ENCODE measurements at regions not wholly inside any gene's neighbourhood (a gene's known extent, or its start where the extent isn't known, plus 50 kb on each side); places are given as distances from the start of the nearest gene placed in this dataset.
A peak's percentile ranks its signal among the peaks of the same experiment; 100 is the strongest.

DNA sequence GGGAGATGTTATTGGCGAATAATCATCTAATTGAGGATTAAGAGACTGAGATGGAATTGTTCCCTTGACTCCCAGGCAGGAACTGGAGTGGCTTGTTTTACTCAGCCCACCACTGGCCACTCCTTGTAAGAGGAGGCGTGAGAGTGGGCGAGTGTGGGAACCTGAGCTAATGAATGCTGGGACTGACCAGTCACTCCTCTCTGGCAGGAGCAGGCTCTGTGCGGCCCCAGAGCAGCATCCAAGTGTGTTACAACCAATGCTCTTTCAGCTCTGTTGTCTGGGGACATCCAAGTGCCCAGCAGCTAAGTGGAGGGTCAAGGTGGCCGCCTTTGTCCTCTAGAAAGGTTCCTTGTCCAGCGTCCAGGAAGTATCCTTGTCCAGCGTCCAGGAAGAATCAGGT lies 739.9 kb downstream of the CDH8 start:
- DNase-seq, result no peak
- Histone ChIP-seq H3K27ac (ENCODE audit: low read depth in 1 of 3, low read length in 2 of 3) (no peak overlapping the region), H3K9me3 (ENCODE audit: control insufficient read depth in 2 of 2, insufficient read depth in 1 of 2, low read depth in 1 of 2, low read length in 1 of 2) (no peaks in the 10 kb centered on the region), H3K4me3 (ENCODE audit: low read depth in 1 of 3, low read length in 3 of 3) (no peak overlapping the region), H3K36me3 (ENCODE audit: control insufficient read depth in 3 of 3, insufficient read depth in 2 of 3, low read depth in 1 of 3, low read length in 3 of 3) (no peaks in the 10 kb centered on the region), H3K4me1 (ENCODE audit: control insufficient read depth in 3 of 3, insufficient read depth in 2 of 3, low read depth in 1 of 3, low read length in 2 of 3) (no peaks in the 10 kb centered on the region), H3K27me3 (ENCODE audit: control insufficient read depth in 3 of 3, insufficient read depth in 3 of 3, low read length in 3 of 3) (no peaks in the 10 kb centered on the region)
- no peak for FAIRE-seq
- 83 to 85% (median 84%) methylated on average over 7 of the region's 7 CpGs for WGBS, 3 donors

DNA sequence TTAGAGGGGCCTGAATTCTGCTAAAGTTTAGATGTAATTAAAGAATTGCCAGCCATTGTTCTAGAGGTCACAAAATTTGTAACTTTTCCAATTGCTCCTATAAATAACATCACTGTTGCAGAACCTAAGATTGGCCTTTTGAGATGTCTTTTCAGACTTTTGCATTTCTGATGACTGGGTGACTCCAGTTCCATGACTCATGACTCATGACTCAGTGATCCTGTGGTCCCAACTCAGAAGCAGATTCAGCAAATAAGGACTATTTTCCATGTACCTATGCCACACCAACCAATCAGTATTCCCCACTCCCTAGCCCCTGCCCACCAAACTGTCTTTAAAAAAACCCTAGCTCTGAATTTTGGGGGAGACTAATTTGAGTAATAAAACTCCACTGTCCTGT lies 740.9 kb downstream of the CDH8 start:
- no peaks in the 10 kb centered on the region for H3K27me3 ChIP-seq (ENCODE audit: control insufficient read depth in 3 of 3, insufficient read depth in 3 of 3, low read length in 3 of 3)
- H3K4me3 ChIP-seq (ENCODE audit: low read depth in 1 of 3, low read length in 3 of 3), result no peak overlapping the region
- no peak for FAIRE-seq
- no peaks in the 10 kb centered on the region for H3K36me3 ChIP-seq (ENCODE audit: control insufficient read depth in 3 of 3, insufficient read depth in 2 of 3, low read depth in 1 of 3, low read length in 3 of 3)
- no peak overlapping the region for H3K27ac ChIP-seq (ENCODE audit: low read depth in 1 of 3, low read length in 2 of 3)
- DNase-seq, result no peak
- no peaks in the 10 kb centered on the region for H3K4me1 ChIP-seq (ENCODE audit: control insufficient read depth in 3 of 3, insufficient read depth in 2 of 3, low read depth in 1 of 3, low read length in 2 of 3)
- H3K9me3 ChIP-seq (ENCODE audit: control insufficient read depth in 2 of 2, insufficient read depth in 1 of 2, low read depth in 1 of 2, low read length in 1 of 2), result no peaks in the 10 kb centered on the region

DNA sequence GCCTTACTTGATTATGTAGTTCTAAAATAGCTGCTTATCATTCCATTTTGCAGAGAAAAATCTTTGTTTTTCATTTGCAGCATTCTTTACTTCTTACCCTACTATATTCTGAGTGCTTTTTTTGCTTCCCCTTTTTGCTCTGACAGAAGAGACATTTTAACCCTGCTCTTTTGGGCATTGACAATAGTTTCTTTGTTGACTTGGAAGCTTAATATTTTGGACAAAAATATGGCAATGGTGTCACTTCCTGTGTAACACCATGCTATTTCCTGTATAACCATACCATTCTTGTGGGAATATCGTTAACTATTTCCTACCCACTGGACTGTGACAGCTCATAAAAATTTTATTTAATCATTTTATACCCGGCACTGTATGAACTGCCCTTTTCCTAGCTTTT lies 747.1 kb downstream of the CDH8 start:
- H3K9me3 ChIP-seq (ENCODE audit: control insufficient read depth in 2 of 2, insufficient read depth in 1 of 2, low read depth in 1 of 2, low read length in 1 of 2), result no peaks in the 10 kb centered on the region
- H3K27ac ChIP-seq (ENCODE audit: low read depth in 1 of 3, low read length in 2 of 3), result no peak overlapping the region
- DNase-seq (no peak), FAIRE-seq (no peak)
- no peaks in the 10 kb centered on the region for H3K27me3 ChIP-seq (ENCODE audit: control insufficient read depth in 3 of 3, insufficient read depth in 3 of 3, low read length in 3 of 3)
- no peak overlapping the region for H3K4me3 ChIP-seq (ENCODE audit: low read depth in 1 of 3, low read length in 3 of 3)
- no peaks in the 10 kb centered on the region for H3K36me3 ChIP-seq (ENCODE audit: control insufficient read depth in 3 of 3, insufficient read depth in 2 of 3, low read depth in 1 of 3, low read length in 3 of 3)
- no peaks in the 10 kb centered on the region for H3K4me1 ChIP-seq (ENCODE audit: control insufficient read depth in 3 of 3, insufficient read depth in 2 of 3, low read depth in 1 of 3, low read length in 2 of 3)
- 45 to 62% (median 51%) methylated on average over 2 of the region's 2 CpGs for WGBS, 3 donors

DNA sequence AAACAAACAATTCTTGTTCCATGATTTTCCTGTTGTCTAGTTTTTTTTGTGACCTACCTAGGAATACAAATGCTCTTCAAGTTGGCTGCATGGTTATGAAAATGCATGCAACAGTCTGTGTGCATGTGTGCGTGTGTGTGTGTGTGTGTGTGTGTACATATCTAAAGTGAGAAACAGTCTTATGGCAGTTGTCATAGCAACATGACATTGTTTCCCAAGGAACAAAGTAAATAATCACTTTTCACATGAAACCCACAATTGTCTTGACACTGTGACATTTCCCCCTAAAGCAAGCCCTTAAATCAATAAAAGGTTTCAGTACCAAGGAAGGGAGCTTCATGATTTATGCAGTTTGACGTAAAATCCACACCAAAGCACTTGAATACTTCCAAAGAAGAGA lies 758.4 kb downstream of the CDH8 start:
- WGBS, 3 donors, result 46 to 62% (median 48%) methylated on average over 2 of the region's 2 CpGs
- Histone ChIP-seq H3K27me3 (ENCODE audit: control insufficient read depth in 3 of 3, insufficient read depth in 3 of 3, low read length in 3 of 3) (no peaks in the 10 kb centered on the region), H3K9me3 (ENCODE audit: control insufficient read depth in 2 of 2, insufficient read depth in 1 of 2, low read depth in 1 of 2, low read length in 1 of 2) (peaks cover 0 to 3% of the 10 kb centered on the region in 2 donors), H3K27ac (ENCODE audit: low read depth in 1 of 3, low read length in 2 of 3) (no peak overlapping the region), H3K4me1 (ENCODE audit: control insufficient read depth in 3 of 3, insufficient read depth in 2 of 3, low read depth in 1 of 3, low read length in 2 of 3) (no peaks in the 10 kb centered on the region), H3K36me3 (ENCODE audit: control insufficient read depth in 3 of 3, insufficient read depth in 2 of 3, low read depth in 1 of 3, low read length in 3 of 3) (no peaks in the 10 kb centered on the region), H3K4me3 (ENCODE audit: low read depth in 1 of 3, low read length in 3 of 3) (no peak overlapping the region)
- FAIRE-seq, result no peak
- no peak for DNase-seq

DNA sequence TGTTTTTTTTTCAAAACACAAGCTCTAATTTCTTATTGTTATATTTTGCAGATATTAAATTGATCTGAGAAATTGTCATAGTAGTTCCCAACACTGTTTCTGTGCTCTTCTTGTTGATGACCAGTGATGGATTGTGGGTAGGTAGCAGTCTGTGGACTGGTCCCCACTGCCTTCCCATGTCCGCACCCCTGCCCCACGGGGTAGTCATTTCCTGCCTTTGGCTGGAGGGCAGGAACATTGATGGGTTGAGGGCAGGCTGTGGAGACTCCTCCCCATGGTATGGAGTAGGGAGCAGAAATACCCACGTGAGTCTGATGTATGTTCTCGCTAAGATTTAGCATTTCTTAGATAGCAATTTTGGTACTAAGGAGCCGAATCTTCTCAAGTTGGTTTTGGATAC lies 762.0 kb downstream of the CDH8 start:
- WGBS, 3 donors, result 84 to 87% (median 86%) methylated on average over 5 of the region's 5 CpGs

DNA sequence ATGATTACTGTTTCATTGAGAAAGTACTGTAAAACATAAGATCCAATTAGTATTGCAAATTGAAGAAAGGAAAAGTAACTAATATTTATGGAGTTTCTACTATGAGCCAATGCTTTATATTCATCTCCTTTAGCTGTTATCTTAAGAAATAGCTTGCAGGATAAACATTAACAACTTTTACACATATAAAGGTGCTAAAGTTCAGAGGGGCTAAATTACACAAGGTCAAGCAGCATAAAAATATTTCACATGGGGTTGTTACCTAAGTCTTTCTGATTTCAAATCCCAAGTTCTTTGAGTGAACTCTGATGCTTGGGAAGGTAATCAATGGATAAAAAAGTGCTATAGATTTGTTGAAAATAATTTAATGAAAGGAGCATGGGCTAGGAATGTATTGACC lies 765.5 kb downstream of the CDH8 start:
- FAIRE-seq (no peak), DNase-seq (peak in 1 of 2 donors; percentile 55)

More for the DNA sequence above, 762.0 kb downstream of the CDH8 start:
- DNase-seq (no peak), FAIRE-seq (no peak)
- H3K4me1 ChIP-seq (ENCODE audit: control insufficient read depth in 3 of 3, insufficient read depth in 2 of 3, low read depth in 1 of 3, low read length in 2 of 3), result no peaks in the 10 kb centered on the region
- no peaks in the 10 kb centered on the region for H3K36me3 ChIP-seq (ENCODE audit: control insufficient read depth in 3 of 3, insufficient read depth in 2 of 3, low read depth in 1 of 3, low read length in 3 of 3)
- H3K4me3 ChIP-seq (ENCODE audit: low read depth in 1 of 3, low read length in 3 of 3), result no peak overlapping the region
- H3K27me3 ChIP-seq (ENCODE audit: control insufficient read depth in 3 of 3, insufficient read depth in 3 of 3, low read length in 3 of 3), result no peaks in the 10 kb centered on the region
- H3K9me3 ChIP-seq (ENCODE audit: control insufficient read depth in 2 of 2, insufficient read depth in 1 of 2, low read depth in 1 of 2, low read length in 1 of 2), result peaks cover 0 to 3% of the 10 kb centered on the region in 2 donors
- no peak overlapping the region for H3K27ac ChIP-seq (ENCODE audit: low read depth in 1 of 3, low read length in 2 of 3)

DNA sequence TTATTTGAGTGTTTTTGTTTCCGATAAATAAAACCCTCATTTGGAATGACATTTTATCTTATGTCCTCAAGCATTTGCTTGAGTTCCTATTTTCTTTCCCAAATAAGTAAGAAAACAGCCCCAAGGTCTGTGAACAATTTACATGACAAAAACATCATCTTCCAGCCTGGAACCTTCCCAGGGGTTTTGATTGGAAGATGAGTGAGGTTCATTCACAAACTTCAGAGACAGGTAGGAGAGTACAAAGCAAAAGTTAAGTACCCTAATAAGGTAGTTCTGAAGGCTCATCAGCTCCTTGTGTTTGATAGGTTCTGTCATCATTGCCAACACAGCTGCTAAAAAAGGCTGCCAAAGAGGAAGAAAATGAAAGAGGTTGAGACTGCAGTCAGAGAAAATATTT lies 772.8 kb downstream of the CDH8 start:
- Histone ChIP-seq H3K27me3 (ENCODE audit: control insufficient read depth in 3 of 3, insufficient read depth in 3 of 3, low read length in 3 of 3) (no peaks in the 10 kb centered on the region), H3K9me3 (ENCODE audit: control insufficient read depth in 2 of 2, insufficient read depth in 1 of 2, low read depth in 1 of 2, low read length in 1 of 2) (no peaks in the 10 kb centered on the region), H3K36me3 (ENCODE audit: control insufficient read depth in 3 of 3, insufficient read depth in 2 of 3, low read depth in 1 of 3, low read length in 3 of 3) (no peaks in the 10 kb centered on the region), H3K4me1 (ENCODE audit: control insufficient read depth in 3 of 3, insufficient read depth in 2 of 3, low read depth in 1 of 3, low read length in 2 of 3) (no peaks in the 10 kb centered on the region), H3K4me3 (ENCODE audit: low read depth in 1 of 3, low read length in 3 of 3) (no peak overlapping the region), H3K27ac (ENCODE audit: low read depth in 1 of 3, low read length in 2 of 3) (no peak overlapping the region)
- DNase-seq (no peak), FAIRE-seq (no peak)
- 90 to 99% (median 97%) methylated on average over 1 of the region's 1 CpG for WGBS, 3 donors

More for the DNA sequence above, 765.5 kb downstream of the CDH8 start:
- H3K27me3 ChIP-seq (ENCODE audit: control insufficient read depth in 3 of 3, insufficient read depth in 3 of 3, low read length in 3 of 3), result no peaks in the 10 kb centered on the region
- H3K4me3 ChIP-seq (ENCODE audit: low read depth in 1 of 3, low read length in 3 of 3), result no peak overlapping the region
- no peaks in the 10 kb centered on the region for H3K4me1 ChIP-seq (ENCODE audit: control insufficient read depth in 3 of 3, insufficient read depth in 2 of 3, low read depth in 1 of 3, low read length in 2 of 3)
- no peaks in the 10 kb centered on the region for H3K9me3 ChIP-seq (ENCODE audit: control insufficient read depth in 2 of 2, insufficient read depth in 1 of 2, low read depth in 1 of 2, low read length in 1 of 2)
- H3K36me3 ChIP-seq (ENCODE audit: control insufficient read depth in 3 of 3, insufficient read depth in 2 of 3, low read depth in 1 of 3, low read length in 3 of 3), result no peaks in the 10 kb centered on the region
- no peak overlapping the region for H3K27ac ChIP-seq (ENCODE audit: low read depth in 1 of 3, low read length in 2 of 3)

DNA sequence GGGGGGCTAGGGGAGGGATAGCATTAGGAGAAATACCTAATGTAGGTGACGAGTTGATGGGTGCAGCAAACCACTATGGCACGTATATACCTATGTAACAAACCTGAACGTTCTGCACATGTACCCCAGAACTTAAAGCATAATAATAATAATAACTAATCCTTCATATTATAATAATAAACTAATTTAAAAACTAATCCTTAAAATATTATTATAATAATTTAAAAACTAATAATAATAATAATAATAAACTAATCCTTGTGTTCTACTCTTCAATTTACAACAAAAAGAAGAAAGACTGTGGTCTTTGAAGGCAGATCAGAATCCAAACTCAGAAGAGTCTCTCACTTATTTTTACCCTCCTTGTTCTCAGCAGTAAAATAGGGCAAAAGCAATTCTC lies 774.9 kb downstream of the CDH8 start:
- no peak for DNase-seq
- no peak for FAIRE-seq
- H3K4me3 ChIP-seq (ENCODE audit: low read depth in 1 of 3, low read length in 3 of 3), result no peak overlapping the region
- H3K9me3 ChIP-seq (ENCODE audit: control insufficient read depth in 2 of 2, insufficient read depth in 1 of 2, low read depth in 1 of 2, low read length in 1 of 2), result no peaks in the 10 kb centered on the region
- H3K4me1 ChIP-seq (ENCODE audit: control insufficient read depth in 3 of 3, insufficient read depth in 2 of 3, low read depth in 1 of 3, low read length in 2 of 3), result no peaks in the 10 kb centered on the region
- no peaks in the 10 kb centered on the region for H3K27me3 ChIP-seq (ENCODE audit: control insufficient read depth in 3 of 3, insufficient read depth in 3 of 3, low read length in 3 of 3)
- H3K36me3 ChIP-seq (ENCODE audit: control insufficient read depth in 3 of 3, insufficient read depth in 2 of 3, low read depth in 1 of 3, low read length in 3 of 3), result no peaks in the 10 kb centered on the region
- WGBS, 3 donors, result 89 to 91% (median 90%) methylated on average over 3 of the region's 3 CpGs
- H3K27ac ChIP-seq (ENCODE audit: low read depth in 1 of 3, low read length in 2 of 3), result no peak overlapping the region

DNA sequence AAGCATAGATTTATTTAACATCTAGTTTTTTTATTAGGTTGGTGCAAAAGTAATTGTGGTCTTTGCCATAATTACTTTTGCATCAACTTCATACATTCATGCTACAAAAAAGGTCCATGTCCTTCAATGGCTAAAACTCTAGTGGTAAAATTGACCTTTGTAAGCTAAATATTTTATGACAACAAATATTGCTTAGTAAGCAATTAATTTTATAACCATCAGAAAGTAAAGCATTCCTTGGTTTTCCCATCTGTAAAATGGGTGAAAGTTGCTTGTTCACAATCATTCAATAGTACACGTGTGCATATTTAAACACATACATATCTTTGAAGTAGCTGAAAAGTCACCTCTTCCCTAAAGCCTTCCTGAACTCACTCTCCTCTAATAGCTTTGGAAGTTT lies 789.6 kb downstream of the CDH8 start:
- no peaks in the 10 kb centered on the region for H3K27me3 ChIP-seq (ENCODE audit: control insufficient read depth in 3 of 3, insufficient read depth in 3 of 3, low read length in 3 of 3)
- FAIRE-seq, result no peak
- WGBS, 3 donors, result 87 to 93% (median 92%) methylated on average over 1 of the region's 1 CpG

More for the DNA sequence above, 789.6 kb downstream of the CDH8 start:
- Histone ChIP-seq H3K27ac (ENCODE audit: low read depth in 1 of 3, low read length in 2 of 3) (no peak overlapping the region), H3K9me3 (ENCODE audit: control insufficient read depth in 2 of 2, insufficient read depth in 1 of 2, low read depth in 1 of 2, low read length in 1 of 2) (no peaks in the 10 kb centered on the region), H3K4me3 (ENCODE audit: low read depth in 1 of 3, low read length in 3 of 3) (no peak overlapping the region), H3K4me1 (ENCODE audit: control insufficient read depth in 3 of 3, insufficient read depth in 2 of 3, low read depth in 1 of 3, low read length in 2 of 3) (no peaks in the 10 kb centered on the region), H3K36me3 (ENCODE audit: control insufficient read depth in 3 of 3, insufficient read depth in 2 of 3, low read depth in 1 of 3, low read length in 3 of 3) (no peaks in the 10 kb centered on the region)
- DNase-seq, result no peak

Measured in small intestine (tissue), 7 donors.